ENCODE measurements at regions not wholly inside any gene's neighbourhood (a gene's known extent, or its start where the extent isn't known, plus 50 kb on each side); places are given as distances from the start of the nearest gene placed in this dataset.

DNA sequence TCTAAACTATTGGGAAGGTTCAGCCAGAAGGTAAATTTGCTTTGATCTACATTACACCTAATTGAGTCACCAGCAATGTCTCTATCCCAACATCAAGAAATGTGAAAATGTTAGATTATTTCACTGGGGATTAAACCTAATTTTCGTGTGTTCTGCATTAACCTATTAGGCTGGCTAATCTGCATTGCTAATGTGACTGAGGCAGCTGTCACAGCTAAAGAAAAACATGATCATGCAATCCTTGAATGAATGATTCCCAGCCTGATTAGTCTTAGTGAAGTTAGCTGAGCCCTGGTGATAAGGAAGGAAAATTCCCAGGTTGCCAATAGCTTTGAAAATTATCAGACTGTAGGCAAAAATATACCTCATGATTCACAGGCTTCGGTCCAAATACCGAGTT lies 135.3 kb downstream of the LINC00237 start:
- TF ChIP-seq, protein P1, sequence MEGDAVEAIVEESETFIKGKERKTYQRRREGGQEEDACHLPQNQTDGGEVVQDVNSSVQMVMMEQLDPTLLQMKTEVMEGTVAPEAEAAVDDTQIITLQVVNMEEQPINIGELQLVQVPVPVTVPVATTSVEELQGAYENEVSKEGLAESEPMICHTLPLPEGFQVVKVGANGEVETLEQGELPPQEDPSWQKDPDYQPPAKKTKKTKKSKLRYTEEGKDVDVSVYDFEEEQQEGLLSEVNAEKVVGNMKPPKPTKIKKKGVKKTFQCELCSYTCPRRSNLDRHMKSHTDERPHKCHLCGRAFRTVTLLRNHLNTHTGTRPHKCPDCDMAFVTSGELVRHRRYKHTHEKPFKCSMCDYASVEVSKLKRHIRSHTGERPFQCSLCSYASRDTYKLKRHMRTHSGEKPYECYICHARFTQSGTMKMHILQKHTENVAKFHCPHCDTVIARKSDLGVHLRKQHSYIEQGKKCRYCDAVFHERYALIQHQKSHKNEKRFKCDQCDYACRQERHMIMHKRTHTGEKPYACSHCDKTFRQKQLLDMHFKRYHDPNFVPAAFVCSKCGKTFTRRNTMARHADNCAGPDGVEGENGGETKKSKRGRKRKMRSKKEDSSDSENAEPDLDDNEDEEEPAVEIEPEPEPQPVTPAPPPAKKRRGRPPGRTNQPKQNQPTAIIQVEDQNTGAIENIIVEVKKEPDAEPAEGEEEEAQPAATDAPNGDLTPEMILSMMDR (IDR thresholded peaks at IDR 0.05; ENCODE audit: insufficient read depth, low read depth, low read length), result no peak
- Histone ChIP-seq H3K27me3 (ENCODE audit: control insufficient read depth, insufficient read depth, low read length) (no peaks in the 10 kb centered on the region), H3K36me3 (ENCODE audit: control insufficient read depth, insufficient read depth, low read length) (no peaks in the 10 kb centered on the region), H3K4me3 (ENCODE audit: low read depth, low read length) (no peak overlapping the region)
- ChIA-PET CTCF (no interaction called here), POLR2A (no interaction called here)
- no peak for DNase-seq (ENCODE audit: low read depth)

GRCh38 chr20:20969701-20970280 lies 136.4 kb downstream of the LINC00237 start:
- ChIA-PET CTCF (no interaction called here), POLR2A (no interaction called here)
- DNase-seq (ENCODE audit: low read depth), result no peak
- Histone ChIP-seq H3K27me3 (ENCODE audit: control insufficient read depth, insufficient read depth, low read length) (no peaks in the 10 kb centered on the region), H3K4me3 (ENCODE audit: low read depth, low read length) (no peak overlapping the region), H3K36me3 (ENCODE audit: control insufficient read depth, insufficient read depth, low read length) (no peaks in the 10 kb centered on the region)
- TF ChIP-seq, protein P1 (IDR thresholded peaks at IDR 0.05; ENCODE audit: insufficient read depth, low read depth, low read length), result no peak

GRCh38 chr20:20967564-20968184 lies 138.5 kb downstream of the LINC00237 start:
- no peak overlapping the region for H3K4me3 ChIP-seq (ENCODE audit: low read depth, low read length)
- H3K27me3 ChIP-seq (ENCODE audit: control insufficient read depth, insufficient read depth, low read length), result no peaks in the 10 kb centered on the region
- ChIA-PET CTCF (interaction anchor here (0.7 kb wide), 1 partner anchor 17 kb away, joined by 3 read pairs; no protein-coding TSS in a partner anchor), POLR2A (no interaction called here)
- TF ChIP-seq, protein P1 (IDR thresholded peaks at IDR 0.05; ENCODE audit: insufficient read depth, low read depth, low read length), result no peak
- DNase-seq (ENCODE audit: low read depth), result no peak
- no peaks in the 10 kb centered on the region for H3K36me3 ChIP-seq (ENCODE audit: control insufficient read depth, insufficient read depth, low read length)

DNA sequence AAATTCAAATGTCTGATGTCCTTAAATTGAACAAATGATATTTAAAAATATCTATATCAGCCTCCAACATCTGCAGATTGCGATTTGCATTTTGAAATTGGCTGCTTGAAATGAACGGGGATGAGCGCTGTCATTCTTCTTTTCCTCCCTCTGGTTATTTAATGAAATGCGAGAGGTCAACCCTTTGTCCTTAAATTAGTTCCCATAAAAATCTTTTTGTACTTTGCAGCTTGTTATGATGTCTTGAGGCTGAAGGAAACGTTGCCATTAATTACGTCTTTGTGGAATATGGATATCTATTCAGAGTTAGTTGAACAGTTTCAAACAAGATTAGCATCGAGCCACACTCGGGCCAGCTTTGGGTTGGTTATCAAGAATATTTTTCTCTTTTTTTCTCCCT lies 140.0 kb downstream of the LINC00237 start:
- Histone ChIP-seq H3K27me3 (ENCODE audit: control insufficient read depth, insufficient read depth, low read length) (no peaks in the 10 kb centered on the region), H3K4me3 (ENCODE audit: low read depth, low read length) (no peak overlapping the region), H3K36me3 (ENCODE audit: control insufficient read depth, insufficient read depth, low read length) (no peaks in the 10 kb centered on the region)
- ChIA-PET POLR2A (no interaction called here), CTCF (interaction anchor here (0.6 kb wide), 1 partner anchor 105 kb away, joined by 5 read pairs; no protein-coding TSS in a partner anchor)
- TF ChIP-seq, protein P1 (IDR thresholded peaks at IDR 0.05; ENCODE audit: insufficient read depth, low read depth, low read length), result no peak
- no peak for DNase-seq (ENCODE audit: low read depth)

GRCh38 chr20:20959031-20959755 lies 147.0 kb downstream of the LINC00237 start:
- H3K36me3 ChIP-seq (ENCODE audit: control insufficient read depth, insufficient read depth, low read length), result no peaks in the 10 kb centered on the region
- TF ChIP-seq, protein P1 (IDR thresholded peaks at IDR 0.05; ENCODE audit: insufficient read depth, low read depth, low read length), result no peak
- no peaks in the 10 kb centered on the region for H3K27me3 ChIP-seq (ENCODE audit: control insufficient read depth, insufficient read depth, low read length)
- CTCF ChIA-PET, result no interaction called here
- POLR2A ChIA-PET, result no interaction called here
- no peak for DNase-seq (ENCODE audit: low read depth)
- H3K4me3 ChIP-seq (ENCODE audit: low read depth, low read length), result no peak overlapping the region
